ENCODE measurements at regions not wholly inside any gene's neighbourhood (a gene's known extent, or its start where the extent isn't known, plus 50 kb on each side); places are given as distances from the start of the nearest gene placed in this dataset.
A peak's percentile ranks its signal among the peaks of the same experiment; 100 is the strongest.

GRCh38 chr2:8312861-8313830, 368.7 kb upstream of the ID2 start (continued):
- TF ChIP-seq PCBP2 (IDR thresholded peaks at IDR 0.05; ENCODE audit: low read depth, low read length, poor library complexity, severe bottlenecking) (no peak), SREBF1 (IDR thresholded peaks at IDR 0.05; ENCODE audit: borderline replicate concordance, low read depth, low read length) (no peak), CBX2 (IDR thresholded peaks at IDR 0.05; ENCODE audit: insufficient read depth, low read length, poor library complexity, severe bottlenecking) (no peak), HES1 (IDR thresholded peaks at IDR 0.05; ENCODE audit: low read depth) (peak; percentile 40; the same call in 1 of the 2 replicates), ZBTB43 (CRISPR knock-in tag; IDR thresholded peaks at IDR 0.05) (no peak), PTBP1 (IDR thresholded peaks at IDR 0.05; ENCODE audit: low read depth, low read length) (no peak), SP2 (IDR thresholded peaks at IDR 0.05; ENCODE audit: extremely low read depth, low read depth, low read length, poor library complexity, severe bottlenecking) (no peak), ZFP30 (CRISPR knock-in tag; IDR thresholded peaks at IDR 0.05; ENCODE audit: borderline replicate concordance) (no peak), EWSR1 (IDR thresholded peaks at IDR 0.05; ENCODE audit: borderline replicate concordance, low read depth, partially characterized antibody) (no peak), CBX5 (IDR thresholded peaks at IDR 0.05; ENCODE audit: borderline replicate concordance, low read depth) (no peak), RBM22 (IDR thresholded peaks at IDR 0.05; ENCODE audit: low read depth, low read length, poor library complexity, severe bottlenecking) (no peak), ZBTB49 (CRISPR knock-in tag; IDR thresholded peaks at IDR 0.05; ENCODE audit: borderline replicate concordance) (no peak), MAZ (CRISPR knock-in tag; conservative IDR thresholded peaks at IDR 0.05 in 1 of 2, IDR thresholded peaks at IDR 0.05 in 1 of 2) (no peak), E2F1 (CRISPR knock-in tag; IDR thresholded peaks at IDR 0.05) (no peak), ETS2 (tag; IDR thresholded peaks at IDR 0.05; ENCODE audit: borderline replicate concordance, poor library complexity, severe bottlenecking) (no peak), SAP30 (IDR thresholded peaks at IDR 0.05; ENCODE audit: borderline replicate concordance, insufficient read depth, low read depth, low read length, poor library complexity, severe bottlenecking) (no peak), ARID3A (IDR thresholded peaks at IDR 0.05; ENCODE audit: borderline replicate concordance, low read depth, low read length) (peak; percentile 70; the same call in 1 of the 2 replicates)

Data from K562 (cell line).